Gastroesophageal sphincter (tissue), 3 donors: ENCODE measurements at regions not wholly inside any gene's neighbourhood (a gene's known extent, or its start where the extent isn't known, plus 50 kb on each side); places are given as distances from the start of the nearest gene placed in this dataset.

Source experiments
- EP300 ChIP-seq: sonication (generic); formaldehyde crosslinking; IDR thresholded peaks from one replicate; pipeline ENCODE4 v1.6.1; 2017; ENCODE audit warnings: antibody characterized with exemption, mild to moderate bottlenecking
- POLR2A ChIP-seq, 2 donors: fragments of 450-650 bp; IDR thresholded peaks; one replicate each; pipeline ENCODE4 v1.6.1; 2017; ENCODE audit warnings: antibody characterized with exemption in 2 of 2, mild to moderate bottlenecking in 2 of 2, moderate library complexity in 1 of 2
- POLR2AphosphoS5 ChIP-seq: sonication (generic); formaldehyde crosslinking; IDR thresholded peaks from one replicate; pipeline ENCODE4 v1.6.1; 2017; ENCODE audit warnings: antibody characterized with exemption
- TF ChIP-seq, protein P1 (sequence below), 4 experiments: fragments of 200-600 bp in 2 of 4; fragments of 450-650 bp in 2 of 4; sonication (generic) in 1 of 4; IDR thresholded peaks; one replicate each; pipeline ENCODE4 v1.5.1; 2017 to 2019; ENCODE audit warnings: antibody characterized with exemption in 4 of 4, mild to moderate bottlenecking in 2 of 4, moderate library complexity in 2 of 4

DNA sequence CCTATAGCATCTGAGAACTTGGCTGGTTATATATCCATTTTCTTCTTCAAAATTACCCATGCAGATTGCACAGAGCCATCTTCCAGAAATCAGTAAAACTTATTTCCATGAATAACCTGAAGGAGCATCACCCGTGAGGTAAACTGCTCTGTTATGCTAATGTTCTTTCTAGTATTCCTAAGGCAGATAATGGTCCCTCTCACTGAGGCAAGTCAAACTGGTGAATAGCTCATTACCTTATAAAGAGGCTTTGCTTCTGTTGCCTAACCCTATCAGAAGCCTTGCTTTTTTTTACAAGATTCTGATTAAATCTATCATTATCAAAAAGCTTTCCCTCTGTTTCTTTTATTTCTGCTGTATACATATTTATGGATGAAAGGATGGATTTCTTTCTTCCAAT, 307.6 kb upstream of the FLRT2 start:
- TF ChIP-seq, protein P1, sequence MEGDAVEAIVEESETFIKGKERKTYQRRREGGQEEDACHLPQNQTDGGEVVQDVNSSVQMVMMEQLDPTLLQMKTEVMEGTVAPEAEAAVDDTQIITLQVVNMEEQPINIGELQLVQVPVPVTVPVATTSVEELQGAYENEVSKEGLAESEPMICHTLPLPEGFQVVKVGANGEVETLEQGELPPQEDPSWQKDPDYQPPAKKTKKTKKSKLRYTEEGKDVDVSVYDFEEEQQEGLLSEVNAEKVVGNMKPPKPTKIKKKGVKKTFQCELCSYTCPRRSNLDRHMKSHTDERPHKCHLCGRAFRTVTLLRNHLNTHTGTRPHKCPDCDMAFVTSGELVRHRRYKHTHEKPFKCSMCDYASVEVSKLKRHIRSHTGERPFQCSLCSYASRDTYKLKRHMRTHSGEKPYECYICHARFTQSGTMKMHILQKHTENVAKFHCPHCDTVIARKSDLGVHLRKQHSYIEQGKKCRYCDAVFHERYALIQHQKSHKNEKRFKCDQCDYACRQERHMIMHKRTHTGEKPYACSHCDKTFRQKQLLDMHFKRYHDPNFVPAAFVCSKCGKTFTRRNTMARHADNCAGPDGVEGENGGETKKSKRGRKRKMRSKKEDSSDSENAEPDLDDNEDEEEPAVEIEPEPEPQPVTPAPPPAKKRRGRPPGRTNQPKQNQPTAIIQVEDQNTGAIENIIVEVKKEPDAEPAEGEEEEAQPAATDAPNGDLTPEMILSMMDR (IDR thresholded peaks at IDR 0.05): no peak
- TF ChIP-seq POLR2A (IDR thresholded peaks at IDR 0.05) (no peak), POLR2AphosphoS5 (no peak), EP300 (no peak)
